OCI-LY1 (cell line): ENCODE measurements at regions not wholly inside any gene's neighbourhood (a gene's known extent, or its start where the extent isn't known, plus 50 kb on each side); places are given as distances from the start of the nearest gene placed in this dataset.

Experiments
- H2AFZ ChIP-seq: fragments of 200-600 bp; sonication (generic), shearing (Covaris generic); 2 replicates; pipeline ENCODE4 v1.6.0; 2014; ENCODE audit warnings: antibody characterized with exemption, mild to moderate bottlenecking, low read length
- H3F3A ChIP-seq: fragments of 200-600 bp; sonication (generic), shearing (Covaris generic); 2 replicates; pipeline ENCODE4 v1.6.0; 2014; ENCODE audit warnings: mild to moderate bottlenecking, antibody characterized with exemption, low read length, moderate library complexity; ENCODE audit not compliant: insufficient read depth
- H3K27ac ChIP-seq: fragments of 200-600 bp; sonication (generic); 2 replicates; pipeline ENCODE4 v1.5.1; 2014; ENCODE audit warnings: low read length, mixed run types, mild to moderate bottlenecking, low read depth; ENCODE audit not compliant: poor library complexity, severe bottlenecking
- H3K27me3 ChIP-seq: fragments of 200-600 bp; sonication (generic); 2 replicates; pipeline ENCODE4 v1.6.0; 2014; ENCODE audit warnings: antibody characterized with exemption, mild to moderate bottlenecking, low read length, moderate library complexity; ENCODE audit not compliant: insufficient read depth
- H3K36me3 ChIP-seq: fragments of 200-600 bp; sonication (generic); 2 replicates; pipeline ENCODE4 v1.6.1; 2014; ENCODE audit warnings: mild to moderate bottlenecking, antibody characterized with exemption, low read length, moderate library complexity, mixed read lengths; ENCODE audit not compliant: insufficient read depth
- H3K4me1 ChIP-seq: fragments of 200-600 bp; sonication (generic); 2 replicates; pipeline ENCODE4 v1.5.1; 2014; ENCODE audit warnings: mild to moderate bottlenecking, low read length, moderate library complexity; ENCODE audit not compliant: insufficient read depth, severe bottlenecking
- H3K4me2 ChIP-seq: fragments of 200-600 bp; sonication (generic), shearing (Covaris generic); 2 replicates; pipeline ENCODE4 v1.6.1; 2014; ENCODE audit warnings: low read length
- H3K4me3 ChIP-seq: fragments of 200-600 bp; sonication (generic); 2 replicates; pipeline ENCODE4 v1.5.1; 2014; ENCODE audit warnings: low read length, low read depth, mild to moderate bottlenecking, mixed read lengths; ENCODE audit not compliant: poor library complexity, severe bottlenecking
- H3K79me2 ChIP-seq: fragments of 200-600 bp; shearing (Covaris generic); 2 replicates; pipeline ENCODE4 v1.6.1; 2016; ENCODE audit warnings: mixed run types, low read length, mixed read lengths; ENCODE audit not compliant: insufficient read depth
- H3K9ac ChIP-seq: fragments of 200-600 bp; sonication (generic), shearing (Covaris generic); 2 replicates; pipeline ENCODE4 v1.6.1; 2014; ENCODE audit warnings: mild to moderate bottlenecking, low read length, mixed read lengths
- H3K9me2 ChIP-seq: fragments of 200-600 bp; sonication (generic), shearing (Covaris generic); 2 replicates; pipeline ENCODE4 v1.6.1; 2014; ENCODE audit warnings: low read depth, mild to moderate bottlenecking, low read length, mixed read lengths
- H3K9me3 ChIP-seq: fragments of 200-600 bp; shearing (Covaris generic); 2 replicates; pipeline ENCODE4 v1.6.1; 2014; ENCODE audit warnings: low read length, mixed read lengths
- H4K20me1 ChIP-seq: fragments of 200-600 bp; sonication (generic), shearing (Covaris generic); 2 replicates; pipeline ENCODE4 v1.6.0; 2016; ENCODE audit warnings: mild to moderate bottlenecking, low read length; ENCODE audit not compliant: insufficient read depth
- CTCF ChIP-seq: fragments of 200-600 bp; sonication (generic), shearing (Covaris generic); IDR thresholded peaks from 2 replicates; pipeline ENCODE4 v1.5.1; 2017; ENCODE audit warnings: mild to moderate bottlenecking, antibody characterized with exemption, low read length, moderate library complexity, mixed read lengths
- EZH2 ChIP-seq: fragments of 200-600 bp; sonication (generic), shearing (Covaris generic); IDR thresholded peaks from 2 replicates; pipeline ENCODE4 v1.8.0; 2017; ENCODE audit warnings: borderline replicate concordance, mixed run types, mild to moderate bottlenecking, antibody characterized with exemption, low read length, moderate library complexity, mixed read lengths

GRCh38 chr2:12313445-12314126, 403.1 kb upstream of the TRIB2 start:
- no peak overlapping the region for H3K27ac ChIP-seq
- TF ChIP-seq EZH2 (no peak), CTCF (no peak)
- no peaks in the 10 kb centered on the region for H3K9me3 ChIP-seq
- H3K79me2 ChIP-seq, result no peaks in the 10 kb centered on the region
- no peaks in the 10 kb centered on the region for H3K36me3 ChIP-seq
- no peak overlapping the region for H3K9ac ChIP-seq
- H3K4me2 ChIP-seq, result no peak overlapping the region; the same call in 1 of the 2 replicates
- H3K27me3 ChIP-seq, result no peaks in the 10 kb centered on the region
- H2AFZ ChIP-seq, result no peak overlapping the region
- H3K4me3 ChIP-seq, result no peak overlapping the region
- no peaks in the 10 kb centered on the region for H3K9me2 ChIP-seq
- H3F3A ChIP-seq, result no peaks in the 10 kb centered on the region
- H4K20me1 ChIP-seq, result no peaks in the 10 kb centered on the region
- peaks cover 14% of the 10 kb centered on the region for H3K4me1 ChIP-seq

- Histone ChIP-seq H3K27me3 (no peaks in the 10 kb centered on the region), H3F3A (no peaks in the 10 kb centered on the region), H3K4me2 (peak overlapping the region; percentile 32; the same call in 1 of the 2 replicates), H3K4me1 (peaks cover 16% of the 10 kb centered on the region), H2AFZ (no peak overlapping the region), H3K79me2 (no peaks in the 10 kb centered on the region), H3K36me3 (no peaks in the 10 kb centered on the region), H3K9ac (no peak overlapping the region), H3K9me2 (no peaks in the 10 kb centered on the region), H3K4me3 (peak overlapping the region; percentile 14), H3K9me3 (no peaks in the 10 kb centered on the region), H3K27ac (no peak overlapping the region), H4K20me1 (no peaks in the 10 kb centered on the region)
- TF ChIP-seq EZH2 (no peak), CTCF (no peak)
Measured at GRCh38 chr2:12314127-12314760, 402.5 kb upstream of the TRIB2 start.

GRCh38 chr2:12315224-12315623, 401.5 kb upstream of the TRIB2 start:
- H3K4me1 ChIP-seq, result peaks cover 25% of the 10 kb centered on the region
- TF ChIP-seq CTCF (no peak), EZH2 (no peak)

More at GRCh38 chr2:12315224-12315623, 401.5 kb upstream of the TRIB2 start:
- Histone ChIP-seq H3K9me3 (no peaks in the 10 kb centered on the region), H3K4me3 (no peak overlapping the region), H3K36me3 (no peaks in the 10 kb centered on the region), H3K79me2 (no peaks in the 10 kb centered on the region), H3F3A (no peaks in the 10 kb centered on the region), H3K9ac (no peak overlapping the region), H3K4me2 (no peak overlapping the region), H3K27ac (no peak overlapping the region), H2AFZ (no peak overlapping the region), H3K9me2 (no peaks in the 10 kb centered on the region), H4K20me1 (no peaks in the 10 kb centered on the region), H3K27me3 (no peaks in the 10 kb centered on the region)
